ENCODE measurements at regions not wholly inside any gene's neighbourhood (a gene's known extent, or its start where the extent isn't known, plus 50 kb on each side); places are given as distances from the start of the nearest gene placed in this dataset.

GRCh38 chr12:34379142-34379541 lies 356.8 kb downstream of the ALG10 start:
- no peak overlapping the region for H3K4me3 ChIP-seq (ENCODE audit: low read depth, low read length)
- TF ChIP-seq CTCF (conservative IDR thresholded peaks at IDR 0.05; ENCODE audit: low read depth, low read length), result no peak

GRCh38 chr12:34384693-34385092 lies 362.4 kb downstream of the ALG10 start:
- no peak for TF ChIP-seq CTCF (conservative IDR thresholded peaks at IDR 0.05; ENCODE audit: low read depth, low read length)
- no peak overlapping the region for H3K4me3 ChIP-seq (ENCODE audit: low read depth, low read length)
- DNase-seq (ENCODE audit: low read depth), result no peak

More at GRCh38 chr12:34379142-34379541, 356.8 kb downstream of the ALG10 start:
- no peak for DNase-seq (ENCODE audit: low read depth)

- no peak overlapping the region for H3K4me3 ChIP-seq (ENCODE audit: low read depth, low read length)
- DNase-seq (ENCODE audit: low read depth), result no peak
- TF ChIP-seq CTCF (conservative IDR thresholded peaks at IDR 0.05; ENCODE audit: low read depth, low read length), result no peak
Observed at GRCh38 chr12:34386016-34386415, 363.7 kb downstream of the ALG10 start.

- no peak overlapping the region for H3K4me3 ChIP-seq (ENCODE audit: low read depth, low read length)
- no peak for DNase-seq (ENCODE audit: low read depth)
- no peak for TF ChIP-seq CTCF (conservative IDR thresholded peaks at IDR 0.05; ENCODE audit: low read depth, low read length)
Observed at GRCh38 chr12:34386621-34387255, 364.4 kb downstream of the ALG10 start.

- DNase-seq (ENCODE audit: low read depth), result no peak
- no peak overlapping the region for H3K4me3 ChIP-seq (ENCODE audit: low read depth, low read length)
- TF ChIP-seq CTCF (conservative IDR thresholded peaks at IDR 0.05; ENCODE audit: low read depth, low read length), result no peak
Observed at GRCh38 chr12:34387711-34388635, 365.7 kb downstream of the ALG10 start.

GRCh38 chr12:34388636-34389377 lies 366.5 kb downstream of the ALG10 start:
- no peak for TF ChIP-seq CTCF (conservative IDR thresholded peaks at IDR 0.05; ENCODE audit: low read depth, low read length)
- H3K4me3 ChIP-seq (ENCODE audit: low read depth, low read length), result no peak overlapping the region
- DNase-seq (ENCODE audit: low read depth), result no peak
